AG04450 (cell line): ENCODE measurements at regions not wholly inside any gene's neighbourhood (a gene's known extent, or its start where the extent isn't known, plus 50 kb on each side); places are given as distances from the start of the nearest gene placed in this dataset.

Experiments
- CTCF ChIA-PET: fragments of 300-600, 350-600 bp; formaldehyde crosslinking; extraction: SDS; loops from one replicate; lab custom pipeline; 2022; ENCODE audit warnings: antibody characterized with exemption, inconsistent platforms; lab: Charles Lee
- POLR2A ChIA-PET: fragments of 350-600 bp; formaldehyde crosslinking; extraction: SDS; loops from one replicate; lab custom pipeline; 2021; ENCODE audit warnings: antibody characterized with exemption, inconsistent platforms; lab: Yijun Ruan, JAX
- DNase-seq: peaks from one replicate; pipeline ENCODE4 v3.0.0-alpha.2; 2011; ENCODE audit warnings: low read depth, low spot score
- H3K27ac ChIP-seq: one replicate; pipeline ENCODE4 v1.5.1; 2012; ENCODE audit warnings: low read depth, low read length, control low read depth
- H3K27me3 ChIP-seq: one replicate; pipeline ENCODE4 v1.6.0; 2012; ENCODE audit warnings: low read length; ENCODE audit not compliant: control insufficient read depth, insufficient read depth
- H3K4me3 ChIP-seq: 2 replicates; pipeline ENCODE4 v1.5.1; 2011; ENCODE audit warnings: mild to moderate bottlenecking, low read depth, low read length, control low read depth
- H3K9me3 ChIP-seq: 2 replicates; pipeline ENCODE4 v1.5.1; 2012; ENCODE audit warnings: low read length; ENCODE audit not compliant: control insufficient read depth, insufficient read depth
- TF ChIP-seq, protein P1 (sequence below): IDR thresholded peaks from 2 replicates; pipeline ENCODE4 v1.5.1; 2011; ENCODE audit warnings: low read depth, low read length, control low read depth, inconsistent platforms

DNA sequence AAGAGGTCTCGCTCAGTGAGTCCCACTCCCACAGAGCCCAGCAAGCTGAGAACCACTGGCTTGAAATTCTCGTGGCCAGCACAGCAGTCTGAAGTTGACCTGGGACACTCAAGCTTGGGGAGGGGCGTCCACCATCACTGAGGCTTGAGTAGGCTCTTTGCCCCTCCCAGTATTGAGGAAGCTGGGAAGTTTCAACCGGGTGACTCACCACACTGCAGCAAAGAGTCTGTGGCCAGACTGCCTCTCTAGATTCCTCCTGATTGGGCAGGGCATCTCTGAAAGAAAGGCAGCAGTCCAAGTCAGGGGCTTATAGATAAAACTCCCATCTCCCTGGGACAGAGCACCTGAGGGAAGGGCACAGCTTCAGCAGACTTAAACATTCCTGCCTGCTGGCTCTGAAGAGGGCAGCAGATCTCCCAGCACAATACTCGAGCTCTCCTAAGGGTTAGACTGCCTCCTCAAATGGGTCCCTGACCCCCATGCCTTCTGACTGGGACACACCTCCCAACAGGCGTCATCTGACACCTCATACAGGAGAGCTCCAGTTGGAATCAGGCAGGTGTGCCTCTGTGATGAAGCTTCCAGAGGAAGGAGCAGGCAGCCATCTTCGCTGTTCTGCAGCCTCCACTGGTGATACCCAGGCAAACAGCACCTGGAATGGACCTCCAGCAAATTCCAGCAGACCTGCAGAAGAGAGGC lies 970.9 kb upstream of the LRRN3 start:
- TF ChIP-seq, protein P1, sequence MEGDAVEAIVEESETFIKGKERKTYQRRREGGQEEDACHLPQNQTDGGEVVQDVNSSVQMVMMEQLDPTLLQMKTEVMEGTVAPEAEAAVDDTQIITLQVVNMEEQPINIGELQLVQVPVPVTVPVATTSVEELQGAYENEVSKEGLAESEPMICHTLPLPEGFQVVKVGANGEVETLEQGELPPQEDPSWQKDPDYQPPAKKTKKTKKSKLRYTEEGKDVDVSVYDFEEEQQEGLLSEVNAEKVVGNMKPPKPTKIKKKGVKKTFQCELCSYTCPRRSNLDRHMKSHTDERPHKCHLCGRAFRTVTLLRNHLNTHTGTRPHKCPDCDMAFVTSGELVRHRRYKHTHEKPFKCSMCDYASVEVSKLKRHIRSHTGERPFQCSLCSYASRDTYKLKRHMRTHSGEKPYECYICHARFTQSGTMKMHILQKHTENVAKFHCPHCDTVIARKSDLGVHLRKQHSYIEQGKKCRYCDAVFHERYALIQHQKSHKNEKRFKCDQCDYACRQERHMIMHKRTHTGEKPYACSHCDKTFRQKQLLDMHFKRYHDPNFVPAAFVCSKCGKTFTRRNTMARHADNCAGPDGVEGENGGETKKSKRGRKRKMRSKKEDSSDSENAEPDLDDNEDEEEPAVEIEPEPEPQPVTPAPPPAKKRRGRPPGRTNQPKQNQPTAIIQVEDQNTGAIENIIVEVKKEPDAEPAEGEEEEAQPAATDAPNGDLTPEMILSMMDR, result no peak
- Histone ChIP-seq H3K9me3 (peaks cover 7% of the 10 kb centered on the region; the same call in 1 of the 2 replicates), H3K4me3 (no peak overlapping the region), H3K27ac (no peak overlapping the region), H3K27me3 (no peaks in the 10 kb centered on the region)
- CTCF ChIA-PET, result no interaction called here
- POLR2A ChIA-PET, result no interaction called here
- no peak for DNase-seq

DNA sequence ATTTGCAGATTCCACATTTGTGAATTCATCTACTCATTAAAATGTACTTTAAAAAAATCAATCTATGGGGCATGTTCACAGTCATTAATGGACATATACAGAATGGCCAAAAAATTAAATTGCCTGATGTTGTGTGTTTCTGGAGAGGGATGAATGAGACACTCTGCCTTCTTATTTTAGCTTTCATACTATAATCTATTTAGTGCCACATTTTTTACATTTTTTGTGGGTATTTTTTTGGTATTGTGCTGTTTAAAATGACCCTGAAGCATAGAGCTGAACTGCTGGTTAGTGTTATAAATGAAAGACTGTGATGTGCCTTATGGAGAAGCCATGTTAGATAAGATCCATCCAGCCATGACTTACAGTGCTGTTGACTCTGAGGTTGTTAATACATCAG lies 961.8 kb upstream of the LRRN3 start:
- CTCF ChIA-PET, result no interaction called here
- TF ChIP-seq, protein P1, result no peak
- H3K4me3 ChIP-seq, result no peak overlapping the region
- POLR2A ChIA-PET, result no interaction called here
- no peaks in the 10 kb centered on the region for H3K9me3 ChIP-seq
- DNase-seq, result no peak
- H3K27me3 ChIP-seq, result no peaks in the 10 kb centered on the region
- H3K27ac ChIP-seq, result no peak overlapping the region

DNA sequence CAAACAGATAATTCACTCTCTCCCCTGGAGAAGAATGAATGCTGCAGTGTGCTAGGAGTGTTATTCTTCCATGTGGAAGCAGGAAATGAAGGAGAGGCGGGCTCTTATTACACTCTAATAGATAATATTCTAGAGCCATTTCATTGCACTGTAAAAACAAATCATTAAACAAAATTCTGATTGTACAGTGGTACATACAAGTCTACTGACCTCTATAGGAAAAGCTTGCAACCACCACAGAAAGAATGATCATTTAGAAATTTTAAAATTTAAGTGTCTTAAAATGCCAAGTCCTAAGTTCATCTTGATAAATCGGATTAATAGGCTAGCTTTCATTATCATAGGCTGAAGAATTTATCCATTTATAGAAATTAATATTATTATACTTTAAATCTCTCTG lies 960.3 kb upstream of the LRRN3 start:
- TF ChIP-seq, protein P1, result peak; percentile 19; the same call in 1 of the 2 replicates
- Histone ChIP-seq H3K9me3 (no peaks in the 10 kb centered on the region), H3K27ac (no peak overlapping the region), H3K4me3 (no peak overlapping the region), H3K27me3 (no peaks in the 10 kb centered on the region)
- DNase-seq, result no peak
- ChIA-PET CTCF (no interaction called here), POLR2A (no interaction called here)

DNA sequence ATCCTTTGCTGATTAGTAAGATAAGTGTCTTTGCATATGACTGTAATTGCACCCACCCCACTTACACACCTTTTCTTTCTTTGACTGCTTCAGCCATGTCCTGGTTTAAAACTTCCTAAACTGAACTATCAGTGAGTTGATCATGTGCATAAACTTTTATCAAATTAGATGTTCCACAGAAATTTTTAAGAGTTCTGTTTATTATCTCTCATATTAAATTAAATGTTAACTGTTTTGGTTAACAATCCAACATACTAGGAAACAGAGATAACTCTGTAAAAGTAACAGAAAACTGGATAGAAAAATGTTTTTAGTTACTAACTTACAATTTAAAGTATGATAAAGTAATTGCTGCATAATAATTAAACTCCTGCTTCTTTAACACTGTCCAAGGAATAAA lies 959.6 kb upstream of the LRRN3 start:
- ChIA-PET CTCF (no interaction called here), POLR2A (no interaction called here)
- Histone ChIP-seq H3K27ac (no peak overlapping the region), H3K4me3 (no peak overlapping the region), H3K27me3 (no peaks in the 10 kb centered on the region), H3K9me3 (no peaks in the 10 kb centered on the region)
- TF ChIP-seq, protein P1, result no peak
- no peak for DNase-seq

DNA sequence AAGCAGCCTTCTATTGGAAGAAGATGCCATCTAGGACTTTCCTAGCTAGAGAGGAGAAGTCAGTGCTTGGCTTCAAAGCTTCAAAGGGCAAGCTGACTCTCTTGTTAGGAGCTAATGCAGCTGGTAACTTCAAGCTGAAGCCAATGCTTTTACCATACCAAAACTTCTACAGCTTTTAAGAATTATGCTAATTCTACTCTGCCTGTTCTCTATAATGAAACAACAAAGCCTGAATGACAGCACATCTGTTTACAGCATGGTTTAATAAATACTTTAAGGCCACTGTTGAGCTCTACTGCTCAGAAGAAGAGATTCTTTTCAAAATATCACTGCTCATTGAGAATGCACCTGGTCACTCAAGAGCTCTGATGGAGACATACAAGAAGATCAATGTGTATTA lies 951.9 kb upstream of the LRRN3 start:
- Histone ChIP-seq H3K9me3 (no peaks in the 10 kb centered on the region), H3K4me3 (no peak overlapping the region), H3K27ac (no peak overlapping the region), H3K27me3 (no peaks in the 10 kb centered on the region)
- ChIA-PET CTCF (interaction anchor here (1.3 kb wide), 1 partner anchor 9 kb away, joined by 3 read pairs; no protein-coding TSS in a partner anchor), POLR2A (no interaction called here)
- DNase-seq, result no peak
- TF ChIP-seq, protein P1, result no peak
